ENCODE measurements at regions not wholly inside any gene's neighbourhood (a gene's known extent, or its start where the extent isn't known, plus 50 kb on each side); places are given as distances from the start of the nearest gene placed in this dataset.
"Not testable (repeated sequence)": the region's sequence is repeated elsewhere in the genome, so short reads cannot be mapped to it uniquely, and the experiment has no call there.

DNA sequence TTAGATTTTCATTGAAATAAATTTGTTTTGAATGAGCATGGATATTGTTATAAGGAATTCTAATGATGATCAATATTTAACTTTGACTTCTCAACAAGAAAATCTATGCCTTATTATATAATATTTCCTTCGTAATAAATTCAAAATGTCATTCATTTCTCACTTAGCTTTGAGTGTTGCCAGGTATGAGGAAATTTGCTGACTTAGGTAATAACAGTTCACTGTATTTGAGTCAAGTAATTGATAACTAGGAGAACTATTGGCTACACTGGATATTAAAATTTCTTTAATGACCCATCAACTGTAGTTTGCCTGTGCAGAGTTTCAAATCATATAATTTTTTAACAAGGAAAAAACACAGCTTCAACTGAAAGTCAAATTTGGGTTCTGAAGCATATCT lies 746.6 kb downstream of the SLITRK5 start:
- DNase-seq (ENCODE audit: low spot score), result no peak

DNA sequence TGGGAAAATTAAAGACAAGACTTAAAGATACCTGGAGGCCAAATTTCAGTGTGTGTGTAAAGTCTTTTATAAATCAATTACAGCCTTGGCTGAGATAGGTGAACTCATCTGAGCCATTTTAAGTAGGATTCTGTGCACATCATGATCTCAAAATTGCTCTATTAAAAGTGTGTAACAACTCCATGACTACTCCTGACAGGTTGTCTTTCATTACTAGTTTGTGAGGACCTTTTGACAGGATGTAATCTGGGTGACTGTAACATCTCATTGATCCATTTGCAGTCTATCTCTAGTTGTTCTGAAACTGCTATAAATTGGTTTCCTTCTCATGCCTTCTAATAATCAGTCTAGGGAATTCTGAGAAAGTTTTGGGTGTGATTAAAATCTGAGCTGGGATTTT lies 753.3 kb downstream of the SLITRK5 start:
- no peak for DNase-seq (ENCODE audit: low spot score)

DNA sequence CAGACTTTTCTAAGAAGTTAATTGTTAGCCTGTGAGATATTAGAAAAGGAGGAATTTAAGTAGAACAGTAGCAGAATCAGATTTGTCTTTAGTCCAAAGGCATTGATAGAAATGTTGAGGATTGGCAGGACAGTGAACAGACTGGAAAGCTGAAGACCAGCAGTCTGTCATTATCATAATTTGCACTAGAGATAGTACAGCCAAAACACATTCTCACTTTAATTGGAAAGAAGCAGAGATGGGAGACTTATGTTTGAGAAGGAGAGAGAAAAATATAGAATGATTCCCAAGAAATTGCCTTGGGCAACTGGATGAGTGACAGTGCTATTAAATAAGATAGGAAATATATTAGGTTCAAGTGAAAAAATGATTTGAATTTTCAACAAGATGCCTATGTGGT lies 755.5 kb downstream of the SLITRK5 start:
- no peak for DNase-seq (ENCODE audit: low spot score)

DNA sequence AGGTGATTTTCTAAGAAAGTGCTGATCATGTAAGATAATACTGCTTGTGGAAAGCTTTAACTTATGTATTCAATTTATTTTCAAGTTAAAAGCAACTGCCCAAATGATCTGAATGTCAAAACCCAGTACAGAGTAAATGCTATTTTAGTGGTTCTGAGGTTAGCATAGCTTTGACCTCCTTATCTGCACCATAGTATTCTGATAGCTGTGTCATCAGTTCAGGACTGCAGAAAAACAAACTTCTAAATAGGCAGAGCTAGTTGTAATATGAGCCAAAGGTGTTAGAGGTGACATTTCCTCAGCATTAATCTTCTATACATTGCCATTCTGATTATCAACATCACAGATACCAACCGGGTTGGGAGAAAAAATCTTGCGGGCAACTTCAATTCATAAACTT lies 758.7 kb downstream of the SLITRK5 start:
- no peak for DNase-seq (ENCODE audit: low spot score)

DNA sequence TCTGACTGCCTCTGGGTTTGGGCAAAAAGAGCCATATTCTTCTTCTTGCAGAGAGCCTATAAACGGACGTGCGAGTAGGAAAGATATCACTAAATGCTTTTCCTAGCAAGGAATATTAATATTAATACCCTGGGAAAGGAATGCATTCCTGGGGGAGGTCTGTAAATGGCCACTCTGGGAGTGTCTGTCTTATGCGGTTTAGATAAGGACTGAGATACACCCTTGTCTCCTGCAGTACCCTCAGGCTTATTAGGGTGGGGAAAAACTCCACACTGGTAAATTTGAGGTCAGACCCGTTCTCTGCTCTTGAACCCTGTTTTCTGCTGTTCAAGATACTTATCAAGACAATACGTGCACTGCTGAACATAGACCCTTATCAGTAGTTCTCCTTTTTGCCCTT lies 763.8 kb downstream of the SLITRK5 start:
- DNase-seq (ENCODE audit: low spot score), result no peak

DNA sequence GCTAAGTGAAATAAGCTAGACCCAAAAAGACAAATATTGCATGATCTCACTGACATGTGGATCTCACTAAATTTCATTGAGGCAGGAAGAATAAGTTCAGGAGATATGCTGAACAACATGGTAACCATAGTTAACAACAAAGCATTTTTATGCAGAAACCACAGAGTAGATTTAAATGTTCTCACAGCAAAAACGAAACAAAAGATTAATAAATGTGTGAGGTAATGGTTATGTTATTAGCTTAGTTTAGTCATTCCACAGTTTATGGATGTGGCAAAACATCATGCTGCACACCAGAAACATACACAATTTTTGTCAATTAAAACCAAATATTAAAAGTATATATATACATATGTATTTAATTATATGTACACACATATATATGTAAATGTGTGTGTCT lies 765.8 kb downstream of the SLITRK5 start:
- DNase-seq (ENCODE audit: low spot score), result no peak

DNA sequence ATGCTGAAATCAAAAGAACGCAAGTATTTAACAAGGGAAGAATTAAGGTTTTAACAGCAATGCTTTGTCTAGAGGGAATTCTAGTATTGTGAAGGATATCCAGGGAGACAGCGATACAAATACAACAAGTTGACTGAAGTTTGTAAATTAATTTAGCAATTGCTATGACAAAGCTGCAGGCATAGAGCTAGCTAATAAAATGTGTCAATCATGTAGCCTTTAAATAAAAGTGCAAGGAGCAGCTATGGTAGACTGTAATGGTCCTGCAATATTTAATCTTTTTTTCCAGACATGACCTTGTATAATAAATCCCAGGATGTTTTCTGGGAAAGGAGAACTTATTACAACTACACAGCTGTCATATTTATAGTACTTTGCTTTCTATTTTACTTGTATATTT lies 779.3 kb downstream of the SLITRK5 start:
- no peak for DNase-seq (ENCODE audit: low spot score)

DNA sequence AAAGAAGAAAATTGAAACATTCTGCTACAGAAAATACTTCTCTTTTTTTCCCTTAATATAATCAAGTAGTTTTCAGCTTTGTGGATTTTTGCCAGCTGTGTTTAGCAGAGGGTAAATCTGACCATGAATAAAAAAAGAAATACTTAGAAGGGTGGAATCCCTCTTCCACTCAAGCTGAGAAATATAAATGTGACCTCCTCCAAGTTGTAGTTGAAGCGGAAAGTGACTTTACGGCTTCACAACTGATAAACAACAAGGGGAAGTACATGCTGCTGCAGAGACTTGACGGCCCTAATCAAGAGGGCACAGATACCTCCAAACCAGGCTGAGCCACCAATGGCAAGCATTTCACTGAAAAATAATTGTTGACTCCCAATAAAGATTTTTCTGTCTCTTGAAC lies 785.0 kb downstream of the SLITRK5 start:
- DNase-seq (ENCODE audit: low spot score), result no peak

DNA sequence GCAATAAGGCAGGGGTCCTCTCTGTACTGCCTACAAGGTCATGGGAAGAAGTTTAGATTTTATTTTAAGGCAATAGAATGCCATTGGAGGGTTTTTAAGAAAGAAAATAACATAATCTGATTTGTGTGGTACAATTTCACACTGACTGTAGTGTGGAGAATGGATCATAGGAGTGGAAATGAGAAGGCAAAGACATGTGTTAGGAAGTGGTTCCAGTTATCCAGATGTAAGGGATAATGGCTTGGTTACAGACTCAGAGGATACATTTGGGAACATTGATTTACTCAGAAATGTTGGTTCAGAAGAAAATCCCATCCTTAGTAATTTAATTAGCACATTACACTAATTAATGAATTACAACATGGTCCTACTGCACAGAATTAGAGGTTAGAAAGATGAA lies 788.2 kb downstream of the SLITRK5 start:
- no peak for DNase-seq (ENCODE audit: low spot score)

DNA sequence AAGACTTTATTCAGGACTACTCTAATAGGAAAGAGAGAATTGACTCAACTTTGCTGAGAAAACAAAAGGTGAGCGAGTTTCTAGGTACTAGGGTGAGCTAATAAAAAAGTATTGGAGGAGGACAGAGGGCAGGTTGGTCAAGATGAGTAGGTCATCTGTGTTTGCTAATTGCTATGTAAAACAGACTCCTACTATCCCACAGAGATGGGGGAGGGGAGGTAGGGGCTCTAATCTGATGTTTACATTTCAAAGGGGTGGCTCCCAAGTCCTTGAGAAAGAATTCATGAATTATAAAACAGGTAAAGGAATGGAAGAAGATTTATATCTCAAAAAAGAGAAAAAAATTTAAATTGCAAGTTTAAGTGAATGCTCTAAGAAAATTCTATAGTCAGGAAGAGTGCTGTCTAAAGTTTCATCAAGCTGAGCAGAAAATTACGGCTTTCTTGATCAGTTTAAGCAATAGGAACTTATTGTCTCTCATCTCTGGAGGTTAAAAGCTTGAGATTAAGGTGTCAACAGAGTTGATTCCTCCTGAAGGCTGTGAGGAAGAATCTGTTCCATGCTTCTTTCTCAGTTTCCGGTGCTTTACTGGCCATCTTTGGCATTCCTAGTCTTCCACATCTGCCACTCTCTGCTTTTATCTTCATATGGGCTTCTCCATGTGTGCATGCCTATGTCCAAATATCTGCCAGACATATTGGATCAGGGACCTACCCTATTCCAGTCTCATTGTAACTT lies 790.3 kb downstream of the SLITRK5 start:
- DNase-seq (ENCODE audit: low spot score), result no peak

DNA sequence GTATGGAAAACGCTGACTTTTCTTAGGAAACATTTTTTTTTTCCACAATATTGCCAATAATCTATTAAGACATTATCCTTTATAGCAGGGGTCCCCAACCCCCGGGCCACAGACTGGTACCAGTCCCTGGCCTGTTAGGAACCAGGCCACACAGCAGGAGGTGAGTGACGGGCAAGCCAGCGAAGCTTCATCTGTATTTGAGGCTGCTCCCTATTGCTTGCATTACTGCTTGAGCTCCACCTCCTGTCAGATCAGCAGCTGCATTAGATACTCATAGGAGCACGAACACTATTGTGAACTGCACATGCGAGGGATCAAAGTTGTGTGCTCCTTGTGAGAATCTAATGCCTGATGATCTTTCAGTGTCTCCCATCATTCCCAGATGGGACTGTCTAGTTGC lies 793.7 kb downstream of the SLITRK5 start:
- no peak for DNase-seq (ENCODE audit: low spot score)

DNA sequence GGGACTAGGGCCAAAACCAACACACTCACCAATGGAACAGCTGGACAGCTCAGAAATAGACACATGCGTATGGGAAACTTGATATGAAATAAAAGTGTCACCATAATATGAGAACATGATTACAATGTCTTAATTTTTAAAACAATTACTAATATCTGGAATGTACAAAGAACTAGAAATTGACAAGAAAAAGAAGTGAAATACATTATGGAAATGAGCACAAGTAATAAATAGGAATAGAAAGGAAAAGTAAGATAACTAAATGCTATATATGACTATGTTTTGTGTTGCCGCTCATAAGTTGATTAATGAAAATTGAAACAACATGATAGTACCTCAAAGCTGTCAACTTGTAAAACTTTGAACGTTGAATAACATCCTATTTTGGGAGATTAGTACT lies 801.1 kb downstream of the SLITRK5 start:
- DNase-seq (ENCODE audit: low spot score), result no peak

DNA sequence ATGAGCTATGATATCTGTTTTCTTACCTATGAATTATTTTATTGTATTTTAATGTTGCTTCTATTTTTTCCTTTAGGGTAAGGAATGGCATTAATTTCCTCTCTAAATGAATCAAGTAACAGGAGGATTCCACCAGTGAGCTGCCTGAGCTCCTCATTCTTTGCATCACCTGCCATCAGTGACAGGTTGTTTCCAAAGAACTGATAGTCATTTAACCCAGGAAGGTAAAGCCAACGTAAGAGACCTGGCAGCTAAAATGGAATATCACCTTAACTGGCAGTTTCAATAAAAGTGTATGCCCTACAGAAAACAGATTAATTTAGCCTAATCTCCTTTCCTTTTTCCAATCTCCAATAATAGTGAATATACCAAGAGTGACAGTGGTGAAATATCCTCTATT lies 812.0 kb downstream of the SLITRK5 start:
- DNase-seq (ENCODE audit: low spot score), result no peak

DNA sequence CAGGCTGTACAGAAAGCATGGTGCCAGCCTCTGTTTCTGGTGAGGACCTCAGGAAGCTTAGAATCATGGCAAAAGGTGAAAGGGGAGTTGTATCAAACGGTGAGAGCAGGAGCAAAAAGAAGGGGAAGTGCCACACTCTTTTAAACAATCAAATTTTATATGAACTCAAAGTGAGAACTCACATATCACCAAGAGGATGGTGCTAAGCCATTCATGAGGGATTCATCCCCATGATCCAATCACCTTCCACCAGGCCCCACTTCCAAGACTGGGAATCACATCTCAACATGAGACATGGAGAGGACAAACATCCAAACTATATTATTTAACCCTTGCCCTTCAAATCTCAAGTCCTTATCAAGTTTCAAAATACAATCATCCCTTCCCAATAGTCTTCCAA lies 836.7 kb downstream of the SLITRK5 start:
- DNase-seq (ENCODE audit: low spot score), result no peak

DNA sequence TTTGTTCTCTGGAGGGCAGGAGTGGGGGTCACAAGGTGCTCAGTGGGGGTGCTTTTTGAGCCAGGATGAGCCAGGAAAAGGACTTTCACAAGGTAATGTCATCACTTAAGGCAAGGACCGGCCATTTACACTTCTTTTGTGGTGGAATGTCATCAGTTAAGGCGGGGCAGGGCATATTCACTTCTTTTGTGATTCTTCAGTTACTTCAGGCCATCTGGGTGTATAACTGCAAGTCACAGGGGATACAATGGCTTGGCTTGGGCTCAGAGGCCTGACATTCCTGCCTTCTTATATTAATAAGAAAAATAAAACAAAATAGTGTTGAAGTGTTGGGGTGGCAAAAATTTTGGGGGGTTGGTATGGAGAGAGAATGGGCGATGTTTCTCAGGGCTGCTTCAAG lies 841.8 kb downstream of the SLITRK5 start:
- DNase-seq (ENCODE audit: low spot score), result not testable (repeated sequence)

DNA sequence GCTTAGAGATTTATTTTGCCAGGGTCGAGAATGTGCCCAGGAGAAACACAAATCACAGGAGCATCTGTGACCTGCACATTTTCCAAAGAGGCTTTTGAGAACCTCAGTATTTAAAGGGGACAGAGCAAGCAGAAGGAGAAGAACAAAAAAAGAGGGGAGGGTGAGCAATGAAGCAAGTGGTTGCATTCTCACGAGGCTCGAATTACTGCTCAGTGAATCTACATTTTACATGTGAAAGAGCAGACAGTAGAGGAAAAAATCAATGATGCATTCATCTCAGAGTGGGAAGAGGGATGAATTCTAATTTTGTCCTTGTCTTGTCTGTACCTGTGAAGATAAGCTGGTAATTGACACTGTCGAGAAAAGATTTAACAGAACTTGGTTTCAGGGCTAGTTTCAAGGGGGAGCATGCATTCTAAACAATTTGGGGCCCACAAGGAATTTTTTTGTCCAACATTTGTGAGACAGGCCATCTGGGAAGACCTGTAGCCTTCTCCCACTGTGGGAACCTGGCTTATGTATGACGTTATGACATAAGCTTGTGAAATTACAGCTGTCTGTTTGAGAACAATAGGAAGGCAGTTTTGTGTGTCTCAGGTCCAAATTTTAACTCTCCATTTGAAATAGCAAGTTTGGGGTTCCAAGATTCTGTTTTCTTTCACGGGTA lies 855.1 kb downstream of the SLITRK5 start:
- DNase-seq (ENCODE audit: low spot score), result no peak

DNA sequence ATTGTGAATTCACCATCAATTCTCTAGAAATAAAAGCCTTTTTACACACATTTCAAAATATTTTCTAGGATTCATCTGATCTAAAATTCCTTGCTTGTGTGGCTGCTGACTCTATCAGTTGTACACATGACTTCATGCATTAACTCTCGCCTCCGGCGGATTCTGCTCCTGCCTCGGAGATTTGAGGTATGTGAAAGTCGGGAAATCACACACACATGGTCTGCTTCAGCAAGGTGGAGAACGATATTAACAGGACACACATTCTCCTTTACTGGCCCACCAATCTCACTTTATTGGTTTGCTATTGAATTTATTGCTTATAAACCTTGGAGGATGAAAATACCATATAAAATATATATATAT lies 855.7 kb downstream of the SLITRK5 start:
- no peak for DNase-seq (ENCODE audit: low spot score)

DNA sequence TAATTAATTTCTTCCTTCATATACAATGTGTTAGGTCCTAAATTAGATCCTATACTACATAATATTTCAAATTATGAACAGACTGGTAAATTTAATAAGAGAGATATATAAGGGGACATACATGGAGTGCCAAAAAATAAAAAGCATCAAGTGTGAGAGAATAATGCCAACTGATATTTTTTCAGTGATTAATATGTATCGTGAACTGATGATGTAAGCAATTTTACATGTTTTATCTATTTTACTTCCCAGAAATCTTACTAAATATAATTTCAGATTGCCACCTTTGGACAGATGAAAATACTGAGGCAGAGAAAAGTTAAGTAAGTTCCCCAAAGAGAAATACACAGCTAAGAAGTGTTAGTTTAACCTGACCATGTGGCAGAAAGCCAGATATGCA lies 870.8 kb downstream of the SLITRK5 start:
- DNase-seq (ENCODE audit: low spot score), result no peak

DNA sequence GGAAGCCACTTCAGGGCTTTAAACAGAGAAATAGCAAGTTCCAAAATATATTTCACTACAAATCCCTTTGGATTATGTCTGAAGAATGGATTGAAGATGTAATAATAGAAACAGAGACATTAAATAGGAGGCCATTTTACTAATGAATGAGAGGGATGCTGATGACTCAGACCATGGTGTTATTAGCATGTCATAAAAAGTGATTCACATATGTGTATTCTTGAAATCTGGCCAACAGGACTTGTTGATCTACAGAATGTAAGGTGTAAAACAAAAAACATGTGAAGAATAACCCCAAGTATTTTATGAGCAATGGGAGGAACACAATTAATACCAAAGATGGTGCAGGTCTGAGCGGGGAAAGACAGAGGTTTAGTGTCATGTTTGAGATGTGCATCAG lies 873.7 kb downstream of the SLITRK5 start:
- no peak for DNase-seq (ENCODE audit: low spot score)

DNA sequence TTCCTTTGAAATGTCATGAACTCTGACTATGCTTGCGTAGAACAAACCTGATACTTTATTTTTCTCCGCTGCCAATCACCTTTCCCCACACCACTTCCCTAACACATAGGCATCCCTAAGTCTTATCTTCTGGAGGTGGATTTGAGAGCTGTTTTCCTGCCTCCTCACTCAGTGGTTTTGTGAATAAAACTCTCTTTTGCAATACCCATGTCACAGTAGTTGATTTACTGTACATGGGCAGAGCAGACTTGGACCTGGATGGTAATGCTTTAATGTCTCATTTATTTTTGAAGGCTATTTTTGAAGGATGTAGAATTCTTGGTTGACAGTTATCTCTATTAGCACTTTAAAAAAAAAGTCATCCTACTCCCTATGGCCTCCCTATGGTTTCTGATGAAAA lies 881.8 kb downstream of the SLITRK5 start:
- DNase-seq (ENCODE audit: low spot score), result no peak

DNA sequence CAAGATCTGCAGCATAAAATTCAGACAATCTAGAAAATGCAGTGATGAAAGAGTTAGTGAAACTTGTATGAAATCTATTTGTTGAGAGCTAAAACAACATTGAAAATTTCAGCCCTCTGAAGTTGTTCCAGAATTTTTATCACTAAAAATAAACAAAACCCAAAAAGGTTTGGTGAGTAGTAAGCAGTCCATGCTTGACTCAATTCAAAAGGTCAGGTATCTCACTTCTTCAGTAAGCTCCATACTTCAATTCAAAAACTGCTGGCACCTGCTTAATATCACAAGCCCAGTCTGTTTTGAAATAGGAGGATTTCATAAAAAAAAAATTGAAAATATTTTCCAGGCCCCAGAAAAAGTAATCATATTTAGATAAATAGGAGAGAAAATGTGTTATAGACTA lies 894.4 kb downstream of the SLITRK5 start:
- DNase-seq (ENCODE audit: low spot score), result no peak

DNA sequence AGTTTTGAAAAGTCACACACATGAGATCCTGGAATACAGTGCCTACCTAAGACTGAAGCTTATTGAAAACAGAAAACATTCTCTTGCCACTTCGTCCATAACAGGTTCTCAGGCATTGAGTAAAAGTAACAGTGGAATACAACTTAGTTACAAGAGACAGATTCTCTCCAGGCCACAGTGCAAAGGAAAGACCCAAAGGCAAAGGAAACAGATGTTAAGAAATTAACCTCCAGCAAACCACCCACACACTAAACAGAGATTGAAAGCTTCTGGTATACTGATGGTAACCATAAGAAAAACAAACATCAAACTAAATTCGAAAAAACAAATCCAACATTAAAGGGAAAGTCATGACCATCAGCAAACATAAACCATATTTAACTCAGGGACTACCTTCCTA lies 914.7 kb downstream of the SLITRK5 start:
- DNase-seq (ENCODE audit: low spot score), result no peak

DNA sequence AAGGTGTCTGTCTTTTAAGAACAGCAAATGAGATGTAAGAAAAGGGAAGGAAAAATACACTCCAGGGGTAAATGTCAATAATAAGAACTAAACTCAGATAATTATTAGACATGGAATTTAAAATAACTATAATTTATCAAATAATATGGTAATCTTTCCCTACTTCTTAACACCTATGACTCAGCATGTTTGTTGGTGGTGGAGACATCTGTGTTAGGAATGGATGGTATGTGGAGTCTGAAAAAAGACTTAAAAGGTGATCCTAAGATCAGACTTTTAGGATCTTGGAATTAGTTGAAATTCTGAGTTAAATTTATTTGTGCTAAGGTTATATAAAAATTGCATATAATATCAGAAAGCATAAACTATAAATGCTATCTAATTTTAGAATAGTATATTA lies 915.1 kb downstream of the SLITRK5 start:
- DNase-seq (ENCODE audit: low spot score), result no peak

DNA sequence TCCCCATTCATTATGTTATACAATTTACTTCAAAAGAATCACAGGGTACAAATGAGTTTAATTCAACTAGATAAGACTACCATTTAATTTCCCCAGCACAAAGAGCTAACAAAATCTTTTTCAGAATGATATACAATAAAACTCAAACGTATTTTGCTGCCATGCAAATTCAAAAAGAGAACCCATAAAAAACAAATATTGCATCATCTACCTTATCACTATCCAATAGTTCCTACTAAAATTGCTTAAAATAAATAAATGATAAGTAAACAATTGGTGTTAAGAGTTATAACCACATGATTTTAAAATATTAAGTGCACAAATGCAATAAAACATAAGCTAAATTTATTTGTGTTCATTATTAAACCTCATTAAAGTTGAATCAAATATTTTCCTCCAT lies 919.4 kb downstream of the SLITRK5 start:
- no peak for DNase-seq (ENCODE audit: low spot score)

Measured in COLO829 (cell line).